ENCODE measurements at regions not wholly inside any gene's neighbourhood (a gene's known extent, or its start where the extent isn't known, plus 50 kb on each side); places are given as distances from the start of the nearest gene placed in this dataset.

DNA sequence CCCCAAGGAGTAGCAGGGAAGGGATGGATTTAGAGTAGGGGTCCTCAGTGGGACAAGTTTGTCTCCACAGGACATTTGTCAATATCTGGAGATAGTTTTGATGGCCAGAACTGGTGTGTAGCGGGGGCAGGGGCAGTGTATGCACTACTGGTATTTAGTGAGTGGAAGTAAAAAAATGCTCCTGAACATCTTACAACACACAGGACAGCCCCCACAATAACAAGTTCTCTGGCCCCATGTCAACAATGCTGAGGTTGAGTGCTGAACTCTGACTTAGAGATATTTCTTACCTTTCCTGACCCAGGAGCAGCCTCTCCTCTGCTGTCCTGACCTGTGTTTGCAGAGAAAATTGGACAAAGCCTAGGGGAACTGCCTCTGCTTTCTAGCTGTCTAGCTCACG is 365.8 kb downstream of the HAPSTR1 start:
- Mint-ChIP-seq H3K36me3 (no peaks in the 10 kb centered on the region), H3K27me3 (no peaks in the 10 kb centered on the region), H3K4me1 (ENCODE audit: low read depth) (no peaks in the 10 kb centered on the region), H3K9me3 (peaks cover 12% of the 10 kb centered on the region), H3K27ac (no peak overlapping the region), H3K4me3 (no peak overlapping the region)
- intact Hi-C loops (cut with micrococcal nuclease) = no loop called here
- no peak for DNase-seq
- POLR2A ChIA-PET = no interaction called here
- CTCF ChIA-PET = no interaction called here

DNA sequence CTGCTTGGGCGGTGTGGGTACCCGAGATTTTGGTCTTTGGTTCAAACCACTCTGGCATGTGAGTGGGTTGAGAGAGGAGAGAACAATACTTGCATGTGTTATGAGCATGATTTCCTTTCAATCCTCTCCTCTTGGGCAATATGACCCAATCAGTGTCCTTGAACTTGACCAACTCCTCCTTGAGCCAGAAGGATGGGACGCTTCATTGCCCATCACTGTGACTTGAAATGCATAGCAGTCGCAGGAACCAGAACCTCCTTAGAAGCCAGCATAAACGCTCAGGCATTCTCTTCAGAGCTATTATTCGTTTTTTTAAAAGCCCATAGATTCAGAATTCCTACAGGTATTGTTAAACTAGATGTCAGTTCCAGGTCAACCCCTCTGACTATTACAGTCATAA is 367.4 kb downstream of the HAPSTR1 start:
- no peak overlapping the region for H3K27ac Mint-ChIP-seq
- no peaks in the 10 kb centered on the region for H3K36me3 Mint-ChIP-seq
- CTCF ChIA-PET = no interaction called here
- no peak overlapping the region for H3K4me3 Mint-ChIP-seq
- peaks cover 8% of the 10 kb centered on the region for H3K9me3 Mint-ChIP-seq
- intact Hi-C loops (cut with micrococcal nuclease) = no loop called here
- POLR2A ChIA-PET = no interaction called here
- no peaks in the 10 kb centered on the region for H3K27me3 Mint-ChIP-seq
- H3K4me1 Mint-ChIP-seq (ENCODE audit: low read depth) = no peaks in the 10 kb centered on the region
- DNase-seq = no peak

DNA sequence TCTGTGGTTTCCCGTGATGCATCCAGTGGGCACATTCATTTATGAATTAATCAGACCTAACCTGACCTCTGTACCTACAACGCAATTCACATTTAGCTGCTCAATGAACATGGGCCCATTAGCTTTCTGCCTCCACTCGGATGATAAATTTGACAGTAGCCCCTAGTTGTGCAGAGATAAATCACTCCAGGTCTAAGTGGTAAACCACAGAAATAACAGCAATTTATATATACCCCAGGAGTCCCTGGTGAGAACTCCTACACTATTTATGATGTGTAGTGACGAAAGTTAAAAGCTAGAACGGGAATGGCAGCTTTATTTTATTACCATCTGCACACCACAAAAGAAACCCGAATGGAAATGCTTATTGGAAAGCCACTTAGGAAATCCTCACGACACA is 371.5 kb downstream of the HAPSTR1 start:
- CTCF ChIA-PET = no interaction called here
- no peak overlapping the region for H3K4me3 Mint-ChIP-seq
- H3K4me1 Mint-ChIP-seq (ENCODE audit: low read depth) = no peaks in the 10 kb centered on the region
- intact Hi-C loops (cut with micrococcal nuclease) = no loop called here
- no peak for DNase-seq
- no peaks in the 10 kb centered on the region for H3K27me3 Mint-ChIP-seq
- H3K27ac Mint-ChIP-seq = no peak overlapping the region
- no peaks in the 10 kb centered on the region for H3K9me3 Mint-ChIP-seq
- POLR2A ChIA-PET = no interaction called here
- H3K36me3 Mint-ChIP-seq = no peaks in the 10 kb centered on the region

DNA sequence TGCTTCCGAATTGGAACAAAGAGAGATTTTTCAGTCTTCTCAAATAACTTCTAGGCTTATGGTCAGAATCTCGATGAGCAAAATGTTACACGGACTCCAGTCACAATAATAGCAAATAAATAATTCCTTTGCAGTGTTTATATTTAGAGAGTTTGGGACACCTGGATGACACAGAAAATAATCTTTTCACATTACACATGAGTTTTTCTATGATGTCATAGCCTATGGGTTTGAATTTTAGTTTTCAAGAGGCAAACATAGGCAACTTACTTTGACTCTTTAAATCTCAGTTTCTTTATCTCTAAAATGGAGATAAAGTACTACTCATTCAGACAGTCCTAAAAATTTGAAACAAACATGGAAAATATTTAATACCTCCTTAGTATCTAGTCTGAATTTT is 372.0 kb downstream of the HAPSTR1 start:
- ChIA-PET POLR2A (no interaction called here), CTCF (no interaction called here)
- H3K27me3 Mint-ChIP-seq = no peaks in the 10 kb centered on the region
- no peak for DNase-seq
- no peak overlapping the region for H3K27ac Mint-ChIP-seq
- no peaks in the 10 kb centered on the region for H3K36me3 Mint-ChIP-seq
- intact Hi-C loops (cut with micrococcal nuclease) = no loop called here
- H3K4me3 Mint-ChIP-seq = no peak overlapping the region
- peaks cover under 1% of the 10 kb centered on the region for H3K9me3 Mint-ChIP-seq
- H3K4me1 Mint-ChIP-seq (ENCODE audit: low read depth) = no peaks in the 10 kb centered on the region

DNA sequence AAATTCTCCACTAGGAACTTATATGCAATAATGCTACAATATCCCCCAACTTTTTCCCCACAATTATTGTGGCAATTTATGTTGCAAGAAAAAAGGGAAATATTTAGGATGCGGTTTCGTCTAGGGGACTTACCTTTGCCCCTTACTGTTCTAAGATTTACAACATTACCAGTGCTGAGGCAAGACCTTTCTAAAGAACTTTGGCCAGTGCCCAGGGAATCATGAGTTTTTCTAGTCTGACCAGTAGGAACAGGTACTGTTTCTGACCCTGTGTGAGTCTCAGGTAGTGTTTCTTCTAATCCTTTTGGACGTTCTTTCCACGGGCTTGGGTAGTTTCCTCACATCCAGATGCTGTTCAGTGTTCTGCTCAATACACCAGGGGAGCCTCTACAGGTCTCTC is 373.7 kb downstream of the HAPSTR1 start:
- Mint-ChIP-seq H3K36me3 (no peaks in the 10 kb centered on the region), H3K27me3 (no peaks in the 10 kb centered on the region), H3K27ac (no peak overlapping the region), H3K9me3 (peaks cover 9% of the 10 kb centered on the region), H3K4me3 (no peak overlapping the region), H3K4me1 (ENCODE audit: low read depth) (no peaks in the 10 kb centered on the region)
- ChIA-PET CTCF (no interaction called here), POLR2A (no interaction called here)
- intact Hi-C loops (cut with micrococcal nuclease) = no loop called here
- DNase-seq = no peak

DNA sequence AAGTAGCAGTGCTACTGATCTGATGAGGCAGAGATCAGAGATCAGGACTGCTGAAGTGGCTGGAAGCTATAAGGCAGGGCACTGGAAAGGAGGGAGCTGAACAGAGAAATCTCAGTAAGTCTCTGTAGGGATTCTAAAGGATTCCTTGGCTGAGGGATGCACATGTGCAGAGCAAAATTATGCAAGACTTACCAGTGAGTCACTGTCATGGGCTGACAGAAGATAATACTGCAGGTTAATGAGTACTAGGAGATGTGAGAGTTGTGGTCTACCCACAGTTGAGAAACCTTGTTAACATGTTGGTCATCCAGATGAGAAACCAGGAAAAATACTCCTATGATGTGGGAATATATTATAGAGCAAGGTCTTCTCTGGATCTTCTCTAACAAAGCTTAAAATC is 378.1 kb downstream of the HAPSTR1 start:
- no peak overlapping the region for H3K27ac Mint-ChIP-seq
- no peaks in the 10 kb centered on the region for H3K4me1 Mint-ChIP-seq (ENCODE audit: low read depth)
- peaks cover 9% of the 10 kb centered on the region for H3K9me3 Mint-ChIP-seq
- ChIA-PET CTCF (no interaction called here), POLR2A (no interaction called here)
- DNase-seq = no peak
- no peaks in the 10 kb centered on the region for H3K36me3 Mint-ChIP-seq
- intact Hi-C loops (cut with micrococcal nuclease) = no loop called here
- H3K27me3 Mint-ChIP-seq = no peaks in the 10 kb centered on the region
- no peak overlapping the region for H3K4me3 Mint-ChIP-seq

DNA sequence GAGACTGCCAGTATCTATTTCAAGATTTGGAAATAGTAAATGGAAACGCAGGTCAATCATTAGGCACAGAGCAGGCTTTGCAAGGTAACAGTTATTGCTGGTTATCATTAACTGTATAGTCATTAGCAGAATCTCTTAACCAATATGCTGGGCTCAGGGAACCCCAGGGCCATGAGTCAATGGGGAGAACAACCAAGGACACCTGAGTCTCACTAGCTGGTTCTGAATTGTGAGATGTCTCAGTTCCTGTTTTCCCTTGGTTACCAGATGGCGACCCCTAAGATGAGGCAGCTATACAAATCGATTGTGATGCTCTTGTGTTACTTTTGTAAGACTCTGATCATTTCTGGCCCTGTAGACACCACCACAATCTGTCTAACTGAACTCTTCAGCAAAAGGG is 385.3 kb downstream of the HAPSTR1 start:
- ChIA-PET CTCF (interaction anchor here (0.6 kb wide), 1 partner anchor 25 kb away, joined by 3 read pairs; no protein-coding TSS in a partner anchor), POLR2A (no interaction called here)
- H3K4me3 Mint-ChIP-seq = no peak overlapping the region
- intact Hi-C loops (cut with micrococcal nuclease) = no loop called here
- no peaks in the 10 kb centered on the region for H3K4me1 Mint-ChIP-seq (ENCODE audit: low read depth)
- H3K36me3 Mint-ChIP-seq = no peaks in the 10 kb centered on the region
- DNase-seq = no peak
- H3K27me3 Mint-ChIP-seq = no peaks in the 10 kb centered on the region
- peaks cover 3% of the 10 kb centered on the region for H3K9me3 Mint-ChIP-seq
- H3K27ac Mint-ChIP-seq = no peak overlapping the region

DNA sequence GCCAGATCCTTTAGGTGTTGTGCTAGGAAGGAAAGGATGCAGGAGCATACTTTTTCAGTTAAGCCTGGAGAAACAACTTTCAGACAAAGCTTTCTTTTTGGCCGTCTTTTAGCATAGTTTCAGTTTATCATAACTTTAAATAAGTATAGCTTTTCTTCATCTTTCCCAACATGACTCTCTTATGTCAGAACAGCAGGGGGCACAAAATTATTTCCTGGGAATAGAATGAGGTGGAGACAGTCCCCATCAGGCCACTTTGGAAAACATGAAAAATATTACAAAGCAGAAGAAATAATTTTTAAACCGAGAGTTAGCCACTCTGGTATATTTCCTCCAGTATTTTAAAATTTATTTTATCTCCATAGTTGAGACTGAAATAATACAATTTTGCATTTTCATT is 387.6 kb downstream of the HAPSTR1 start:
- ChIA-PET POLR2A (no interaction called here), CTCF (no interaction called here)
- Mint-ChIP-seq H3K4me1 (ENCODE audit: low read depth) (no peaks in the 10 kb centered on the region), H3K36me3 (no peaks in the 10 kb centered on the region), H3K9me3 (peaks cover 3% of the 10 kb centered on the region), H3K27ac (no peak overlapping the region), H3K4me3 (no peak overlapping the region), H3K27me3 (no peaks in the 10 kb centered on the region)
- no peak for DNase-seq
- intact Hi-C loops (cut with micrococcal nuclease) = no loop called here

DNA sequence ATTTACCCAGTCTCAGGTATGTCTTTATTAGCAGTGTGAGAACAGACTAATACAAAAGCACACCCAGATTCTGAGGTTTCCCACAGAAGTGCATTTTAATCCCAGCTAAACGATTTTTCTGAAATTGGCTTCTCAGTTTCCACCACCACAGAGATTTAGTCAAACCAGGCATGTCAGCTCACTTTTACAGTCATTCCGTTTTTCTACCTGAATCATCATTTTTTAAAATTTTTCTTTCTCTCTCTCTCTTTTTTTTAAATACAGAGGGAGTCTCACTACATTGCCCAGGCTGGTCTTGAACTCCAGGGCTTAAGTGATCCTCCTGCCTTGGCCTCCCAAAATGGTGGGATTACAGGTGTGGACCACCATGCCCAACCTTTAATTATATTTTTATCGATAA is 389.1 kb downstream of the HAPSTR1 start:
- no peak overlapping the region for H3K4me3 Mint-ChIP-seq
- no peak overlapping the region for H3K27ac Mint-ChIP-seq
- intact Hi-C loops (cut with micrococcal nuclease) = no loop called here
- ChIA-PET CTCF (no interaction called here), POLR2A (no interaction called here)
- H3K9me3 Mint-ChIP-seq = peaks cover 3% of the 10 kb centered on the region
- H3K27me3 Mint-ChIP-seq = no peaks in the 10 kb centered on the region
- no peaks in the 10 kb centered on the region for H3K36me3 Mint-ChIP-seq
- DNase-seq = no peak
- no peaks in the 10 kb centered on the region for H3K4me1 Mint-ChIP-seq (ENCODE audit: low read depth)

DNA sequence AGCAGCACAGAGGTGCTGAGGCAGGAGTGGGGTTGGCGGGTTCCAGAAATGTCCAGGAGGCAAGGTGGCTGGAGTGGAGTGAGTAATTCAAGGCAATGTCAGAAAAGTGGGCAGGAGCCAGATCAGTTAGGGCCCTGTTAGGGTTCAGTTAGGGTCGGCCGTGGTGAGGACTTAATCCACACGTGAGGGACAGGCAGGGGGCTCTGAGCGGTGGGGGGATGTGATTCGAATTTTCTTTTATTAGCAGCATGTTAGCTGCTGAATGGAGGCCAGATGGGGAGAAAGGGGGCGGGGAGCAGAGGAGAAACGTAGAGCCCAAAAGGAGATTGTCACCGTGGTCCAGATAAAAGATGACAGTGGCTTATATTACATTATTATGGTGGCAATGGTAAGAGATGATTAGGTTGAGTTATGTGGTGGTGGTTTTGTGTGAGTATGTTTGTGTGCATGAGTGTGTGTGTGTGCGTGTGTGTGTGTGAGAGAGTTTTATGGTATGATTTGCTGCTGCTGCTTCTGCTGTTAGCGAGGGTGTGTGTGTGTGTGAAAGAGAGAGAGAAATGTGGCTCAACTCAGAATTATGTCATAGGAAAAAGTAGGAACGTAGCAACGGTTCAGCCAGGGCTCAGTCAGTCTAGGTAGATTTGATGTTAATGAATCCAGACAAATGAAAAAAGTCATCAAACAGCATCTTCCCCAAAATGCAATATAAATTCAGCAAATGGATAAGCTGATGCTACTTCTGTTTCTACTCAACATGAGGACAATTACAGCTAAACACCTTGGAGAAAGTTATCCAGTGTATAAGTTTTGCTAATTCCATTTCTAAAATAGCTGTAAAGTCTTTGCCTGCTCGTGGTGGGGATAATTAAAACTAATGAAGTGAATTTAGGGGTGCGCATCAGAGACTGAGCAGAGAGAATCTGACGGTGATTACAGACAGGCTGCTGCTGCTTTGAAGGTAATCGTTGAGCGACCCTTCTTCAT is 390.6 kb downstream of the HAPSTR1 start:
- Mint-ChIP-seq H3K4me3 (no peak overlapping the region), H3K4me1 (ENCODE audit: low read depth) (no peaks in the 10 kb centered on the region), H3K36me3 (no peaks in the 10 kb centered on the region), H3K27me3 (no peaks in the 10 kb centered on the region), H3K27ac (no peak overlapping the region), H3K9me3 (peaks cover under 1% of the 10 kb centered on the region)
- intact Hi-C loops (cut with micrococcal nuclease) = no loop called here
- CTCF ChIA-PET = no interaction called here
- DNase-seq = no peak
- POLR2A ChIA-PET = no interaction called here

DNA sequence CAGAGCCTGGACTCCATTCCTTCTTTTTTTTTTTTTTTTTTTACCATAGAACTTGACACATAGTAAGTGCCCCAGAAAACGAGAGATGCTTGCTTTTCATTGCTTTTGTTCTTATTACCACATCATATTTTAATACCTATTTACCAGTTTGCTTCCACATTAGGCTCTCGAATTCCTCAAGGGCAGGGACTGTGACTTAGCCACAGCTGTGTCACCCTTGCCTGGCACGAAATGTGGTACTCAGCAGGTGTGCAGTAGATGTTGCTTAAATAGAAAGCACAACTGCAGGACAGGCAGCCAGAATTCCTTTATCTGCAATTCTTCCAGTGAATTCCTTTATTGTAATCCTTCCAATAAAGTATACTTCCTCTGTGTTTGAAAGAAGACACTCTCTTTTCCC is 393.0 kb downstream of the HAPSTR1 start:
- Mint-ChIP-seq H3K4me1 (ENCODE audit: low read depth) (no peaks in the 10 kb centered on the region), H3K36me3 (no peaks in the 10 kb centered on the region), H3K4me3 (no peak overlapping the region), H3K9me3 (peaks cover 2% of the 10 kb centered on the region), H3K27me3 (no peaks in the 10 kb centered on the region), H3K27ac (no peak overlapping the region)
- DNase-seq = no peak
- intact Hi-C loops (cut with micrococcal nuclease) = no loop called here
- POLR2A ChIA-PET = no interaction called here
- CTCF ChIA-PET = no interaction called here

DNA sequence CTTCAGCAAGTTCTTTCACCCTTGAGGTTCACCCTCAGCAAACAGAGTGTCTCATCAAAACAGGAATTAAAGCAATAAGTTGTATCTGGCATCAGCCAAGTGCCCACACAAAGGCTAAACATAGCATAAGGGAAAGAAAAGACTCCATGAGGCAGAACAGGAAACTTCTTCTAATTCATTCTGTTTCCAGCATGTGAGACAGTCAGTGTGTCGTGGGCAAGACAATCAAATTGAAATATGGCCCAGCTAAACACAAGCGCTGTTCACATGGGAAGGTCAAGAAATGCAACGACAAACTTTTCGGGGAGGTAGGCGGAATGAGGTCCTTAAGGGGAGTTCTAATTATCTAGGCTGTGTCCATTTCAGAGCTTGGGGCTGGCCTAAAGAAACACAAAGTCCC is 393.4 kb downstream of the HAPSTR1 start:
- Mint-ChIP-seq H3K27ac (no peak overlapping the region), H3K36me3 (no peaks in the 10 kb centered on the region), H3K4me1 (ENCODE audit: low read depth) (no peaks in the 10 kb centered on the region), H3K4me3 (no peak overlapping the region), H3K9me3 (peaks cover 2% of the 10 kb centered on the region), H3K27me3 (no peaks in the 10 kb centered on the region)
- ChIA-PET POLR2A (no interaction called here), CTCF (interaction anchor here (0.6 kb wide), 1 partner anchor 433 kb away, joined by 3 read pairs; no protein-coding TSS in a partner anchor)
- no peak for DNase-seq
- intact Hi-C loops (cut with micrococcal nuclease) = no loop called here

DNA sequence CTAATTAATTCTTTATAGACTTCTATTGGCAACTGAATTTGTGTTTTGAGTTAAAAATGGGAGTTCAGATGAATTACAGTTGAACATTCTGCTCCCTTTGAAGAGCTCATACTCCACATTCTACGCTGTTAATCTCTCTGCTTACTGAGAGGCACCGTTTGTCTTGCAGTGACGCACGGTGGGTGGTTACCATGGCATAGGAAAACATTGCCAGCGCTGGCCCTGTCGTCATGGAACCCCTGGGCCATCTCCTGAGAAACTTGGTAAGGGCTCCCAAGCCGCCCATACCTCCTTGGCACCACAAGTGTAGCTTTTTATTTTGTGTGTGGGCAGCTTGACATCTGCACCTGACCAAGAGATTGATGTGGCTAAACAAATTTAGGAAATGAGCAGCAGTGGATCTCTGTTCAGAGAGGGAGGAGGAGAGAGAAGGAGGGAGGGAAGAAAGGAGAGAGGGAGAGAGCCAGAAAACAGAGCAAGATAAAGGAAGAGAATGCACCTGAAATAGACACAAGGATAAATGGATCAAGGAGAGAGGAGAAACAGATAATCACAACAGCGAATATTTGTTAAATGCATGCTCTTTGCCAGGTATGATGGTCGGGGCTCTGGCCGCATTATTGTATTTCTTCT is 398.5 kb downstream of the HAPSTR1 start:
- H3K4me1 Mint-ChIP-seq (ENCODE audit: low read depth) = no peaks in the 10 kb centered on the region
- DNase-seq = no peak
- H3K4me3 Mint-ChIP-seq = no peak overlapping the region
- ChIA-PET POLR2A (no interaction called here), CTCF (no interaction called here)
- H3K36me3 Mint-ChIP-seq = no peaks in the 10 kb centered on the region
- intact Hi-C loops (cut with micrococcal nuclease) = no loop called here
- no peak overlapping the region for H3K27ac Mint-ChIP-seq
- H3K9me3 Mint-ChIP-seq = peaks cover 10% of the 10 kb centered on the region
- H3K27me3 Mint-ChIP-seq = no peaks in the 10 kb centered on the region
